Forelimb muscle (tissue), 1 donor: ENCODE measurements at regions not wholly inside any gene's neighbourhood (a gene's known extent, or its start where the extent isn't known, plus 50 kb on each side); places are given as distances from the start of the nearest gene placed in this dataset.
"Not testable (repeated sequence)": the region's sequence is repeated elsewhere in the genome, so short reads cannot be mapped to it uniquely, and the experiment has no call there.

Source experiments
- DNase-seq: peaks from one replicate; pipeline ENCODE4 v3.0.0-alpha.2; 2013; ENCODE audit warnings: low read depth

GRCh38 chrX:137878401-137878800, 312.5 kb downstream of the ZIC3 start:
- DNase-seq, result no peak

- DNase-seq, result no peak
Observed at GRCh38 chrX:137882960-137883359, 317.0 kb downstream of the ZIC3 start.

- DNase-seq, result not testable (repeated sequence)
Observed at GRCh38 chrX:137884813-137885212, 318.9 kb downstream of the ZIC3 start.

GRCh38 chrX:137891431-137891830, 325.5 kb downstream of the ZIC3 start:
- DNase-seq, result no peak

- no peak for DNase-seq
Observed at GRCh38 chrX:137896123-137896522, 330.2 kb downstream of the ZIC3 start.

GRCh38 chrX:137915466-137915865, 349.5 kb downstream of the ZIC3 start:
- no peak for DNase-seq

GRCh38 chrX:137916090-137916746, 350.3 kb downstream of the ZIC3 start:
- no peak for DNase-seq

- DNase-seq, result no peak
Observed at GRCh38 chrX:137926090-137926489, 360.2 kb downstream of the ZIC3 start.

- no peak for DNase-seq
Observed at GRCh38 chrX:137929951-137930350, 364.0 kb downstream of the ZIC3 start.

GRCh38 chrX:137930533-137930932, 364.6 kb downstream of the ZIC3 start:
- DNase-seq, result no peak

- DNase-seq, result not testable (repeated sequence)
Observed at GRCh38 chrX:137934214-137934613, 368.3 kb downstream of the ZIC3 start.

GRCh38 chrX:137934887-137935286, 369.0 kb downstream of the ZIC3 start:
- DNase-seq, result not testable (repeated sequence)

- DNase-seq, result no peak
Observed at GRCh38 chrX:137945470-137945869, 379.5 kb downstream of the ZIC3 start.

GRCh38 chrX:137969191-137969590, 403.3 kb downstream of the ZIC3 start:
- no peak for DNase-seq

- DNase-seq, result no peak
Observed at GRCh38 chrX:137982472-137983172, 416.7 kb downstream of the ZIC3 start.

GRCh38 chrX:137988470-137988869, 422.5 kb downstream of the ZIC3 start:
- DNase-seq, result no peak

- DNase-seq, result no peak
Observed at GRCh38 chrX:137998619-137999018, 432.7 kb downstream of the ZIC3 start.

- no peak for DNase-seq
Observed at GRCh38 chrX:137999071-137999470, 433.1 kb downstream of the ZIC3 start.

- DNase-seq, result no peak
Observed at GRCh38 chrX:137999552-137999951, 433.6 kb downstream of the ZIC3 start.

- DNase-seq, result no peak
Observed at GRCh38 chrX:138001226-138001625, 435.3 kb downstream of the ZIC3 start.

- DNase-seq, result no peak
Observed at GRCh38 chrX:138006180-138006579, 440.3 kb downstream of the ZIC3 start.

GRCh38 chrX:138008281-138008680, 442.4 kb downstream of the ZIC3 start:
- DNase-seq, result no peak

GRCh38 chrX:138011468-138011867, 445.5 kb downstream of the ZIC3 start:
- DNase-seq, result no peak

- DNase-seq, result no peak
Observed at GRCh38 chrX:138014577-138014976, 448.6 kb downstream of the ZIC3 start.
